COLO829 (cell line): ENCODE measurements at regions not wholly inside any gene's neighbourhood (a gene's known extent, or its start where the extent isn't known, plus 50 kb on each side); places are given as distances from the start of the nearest gene placed in this dataset.
A peak's percentile ranks its signal among the peaks of the same experiment; 100 is the strongest.
"Not testable (repeated sequence)": the region's sequence is repeated elsewhere in the genome, so short reads cannot be mapped to it uniquely, and the experiment has no call there.

Source experiments
- DNase-seq: peaks from one replicate; pipeline ENCODE4 v3.0.0; 2012; ENCODE audit warnings: low spot score

DNA sequence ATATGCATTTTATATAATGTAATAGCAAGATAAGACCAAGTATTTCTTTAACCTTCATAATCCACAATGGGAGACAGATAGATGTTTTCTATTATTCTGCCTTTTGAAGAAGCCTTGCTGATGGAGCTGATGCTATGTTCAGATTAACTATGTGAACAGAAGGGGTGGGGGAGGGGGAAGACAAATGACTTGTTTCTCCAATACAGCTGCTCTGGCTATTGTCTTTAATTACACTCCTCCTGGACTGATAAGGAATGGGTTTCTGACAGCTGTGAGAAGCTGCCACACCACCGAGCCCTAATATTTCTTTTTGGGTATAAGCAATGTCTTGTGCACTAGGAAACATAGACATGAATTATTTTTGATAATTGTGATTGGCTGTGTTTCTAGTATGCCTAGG lies 62.0 kb downstream of the CAVIN4 start:
- no peak for DNase-seq

DNA sequence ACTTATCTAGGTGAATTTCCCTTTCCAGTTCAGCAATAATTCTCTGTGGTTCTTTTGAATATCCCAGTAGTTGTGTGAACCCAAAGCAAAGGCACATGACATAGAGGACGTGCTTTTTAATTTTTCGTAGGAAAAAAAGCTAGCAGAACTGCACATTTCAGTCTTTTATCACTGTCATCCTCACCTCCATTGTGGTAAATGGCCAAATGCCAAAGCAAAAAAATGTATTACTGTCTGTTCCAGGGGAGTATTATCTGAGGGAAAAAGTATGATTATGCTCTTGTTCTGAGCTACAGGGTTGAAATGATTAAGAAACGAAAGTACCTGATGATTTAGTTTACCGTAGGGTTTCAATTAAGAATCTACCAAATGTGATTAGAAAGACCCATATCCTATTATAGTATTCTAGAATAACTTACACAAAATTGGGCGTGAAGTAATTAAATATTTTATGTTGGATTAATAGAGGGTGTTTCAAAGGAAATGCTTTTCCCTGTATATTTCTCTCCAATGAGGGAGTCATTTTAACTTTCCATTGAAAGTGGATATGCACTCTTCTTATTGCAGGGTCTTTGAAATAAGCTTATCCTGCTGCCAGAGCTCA lies 62.7 kb downstream of the CAVIN4 start:
- DNase-seq, result no peak

DNA sequence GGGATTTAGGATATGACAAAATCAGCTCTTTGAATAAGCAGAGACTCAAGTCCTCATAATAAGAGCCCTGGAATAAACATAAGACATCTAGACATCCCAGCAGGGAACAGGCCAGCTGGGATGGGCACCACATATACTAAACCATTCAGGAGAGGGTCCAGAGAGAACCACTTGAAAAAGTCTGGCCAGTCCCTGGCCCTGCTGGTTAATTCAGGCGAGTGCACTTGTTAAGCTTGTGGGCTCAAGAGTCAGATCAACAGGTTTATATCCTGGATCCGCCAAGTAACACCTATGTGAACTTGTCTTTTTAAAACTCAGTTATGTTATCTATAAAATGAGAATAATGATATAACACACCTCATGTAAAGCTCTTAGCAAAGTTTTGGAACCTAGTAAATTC lies 63.3 kb downstream of the CAVIN4 start:
- no peak for DNase-seq

DNA sequence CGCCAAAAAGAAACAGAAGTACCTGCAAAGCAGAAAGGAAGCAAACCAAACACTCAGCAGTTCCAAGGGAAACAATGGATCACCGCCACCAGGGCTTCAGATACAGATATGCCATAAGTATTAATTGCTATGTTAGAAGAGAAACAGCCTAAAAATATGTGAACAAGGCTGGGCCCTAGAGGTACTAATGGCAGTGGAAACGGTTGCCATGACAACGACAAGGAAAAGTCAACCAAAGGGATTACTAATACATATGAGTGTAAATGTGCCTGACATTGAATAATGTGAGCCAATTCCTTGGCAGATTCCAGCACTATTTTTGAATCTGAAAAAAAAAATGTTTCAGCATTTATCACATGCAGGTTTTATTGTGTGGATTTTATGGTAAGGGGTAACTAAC lies 75.0 kb downstream of the CAVIN4 start:
- no peak for DNase-seq

DNA sequence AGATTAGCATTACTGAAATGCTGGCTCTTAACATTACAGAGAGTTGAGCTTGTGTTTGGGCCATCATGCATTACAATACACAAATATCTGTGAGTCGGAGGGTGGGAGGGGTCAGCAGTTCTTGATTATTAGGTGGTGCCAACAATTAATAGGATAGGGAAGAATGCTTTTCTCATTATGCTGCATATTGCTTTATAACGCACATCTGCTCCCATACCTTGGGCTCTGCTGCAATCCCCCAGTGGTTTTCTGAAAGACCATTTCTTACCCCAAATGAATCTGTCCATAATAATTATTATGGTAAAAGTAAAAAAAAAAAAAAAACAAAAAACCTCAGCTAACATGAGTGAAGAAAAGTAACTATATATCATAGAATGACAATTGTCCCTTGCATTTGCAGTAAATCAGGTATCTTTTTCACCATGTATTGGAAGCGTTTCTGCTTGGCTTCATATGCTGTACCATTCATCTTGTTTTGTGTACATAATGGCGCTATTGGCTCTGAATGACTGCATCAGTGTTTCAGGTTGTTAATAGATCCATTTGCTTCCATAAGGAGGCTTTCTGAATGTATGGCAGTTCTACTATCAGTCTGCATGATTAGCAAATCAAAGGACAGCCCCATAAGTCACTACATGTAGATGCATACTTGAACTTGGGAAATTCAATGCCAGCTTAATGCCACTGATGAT lies 75.9 kb downstream of the CAVIN4 start:
- DNase-seq, result no peak

DNA sequence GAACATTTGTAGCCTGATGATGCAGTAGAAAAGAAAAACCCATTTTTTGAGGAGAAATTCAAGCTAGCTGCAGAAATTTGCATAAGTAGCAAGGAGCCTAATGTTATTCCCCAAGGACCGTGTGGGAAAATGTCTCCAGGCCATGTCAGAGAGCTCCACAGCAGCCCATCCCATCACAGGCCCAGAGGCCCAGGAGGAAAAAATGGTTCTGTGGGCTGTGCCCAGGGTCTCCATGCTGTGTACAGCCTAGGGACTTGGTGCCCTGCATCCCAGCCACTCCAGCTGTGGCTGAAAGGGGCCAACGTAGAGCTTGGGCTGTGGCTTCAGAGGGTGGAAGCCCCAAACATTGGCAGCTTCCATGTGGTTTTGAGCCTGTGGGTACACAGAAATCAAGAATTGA lies 79.0 kb downstream of the CAVIN4 start:
- not testable (repeated sequence) for DNase-seq

DNA sequence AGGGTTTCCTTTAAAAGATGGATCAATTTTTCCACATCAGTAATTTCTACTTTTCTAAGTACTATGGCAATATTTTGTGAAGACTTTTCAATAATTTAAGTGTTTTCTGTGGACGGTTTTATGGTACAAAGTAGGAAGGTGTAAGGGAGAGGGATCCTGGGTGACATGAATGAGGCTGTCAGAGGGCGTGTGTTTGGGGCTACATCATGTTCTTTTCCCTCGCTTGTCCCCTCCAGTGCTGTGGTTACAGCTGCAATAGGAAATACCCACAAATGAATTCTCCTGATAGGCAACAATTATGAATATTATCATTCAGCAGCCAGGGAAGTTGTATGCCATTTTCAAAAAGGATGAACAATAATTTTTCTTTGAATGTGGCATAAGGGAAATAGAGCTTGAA lies 83.8 kb downstream of the CAVIN4 start:
- no peak for DNase-seq

DNA sequence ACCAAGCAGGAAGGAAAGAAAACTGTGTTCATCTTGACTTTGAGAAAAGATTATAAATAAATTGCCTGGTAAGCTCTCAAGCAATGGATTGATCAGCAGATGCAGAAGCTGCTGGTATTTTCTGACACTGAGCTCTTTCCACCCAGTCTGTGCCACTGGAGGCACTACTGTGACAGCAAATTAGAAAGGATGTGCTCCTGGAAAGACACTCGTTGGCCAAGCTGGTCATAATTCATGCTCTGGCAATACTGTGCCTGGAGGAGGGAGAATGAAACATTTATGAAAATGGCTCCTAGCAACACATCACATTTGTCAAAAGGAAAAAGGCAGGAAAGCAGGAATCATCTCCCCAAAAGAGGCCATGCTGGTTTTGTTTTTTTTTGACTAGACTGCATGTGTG lies 84.2 kb downstream of the CAVIN4 start:
- DNase-seq, result no peak

DNA sequence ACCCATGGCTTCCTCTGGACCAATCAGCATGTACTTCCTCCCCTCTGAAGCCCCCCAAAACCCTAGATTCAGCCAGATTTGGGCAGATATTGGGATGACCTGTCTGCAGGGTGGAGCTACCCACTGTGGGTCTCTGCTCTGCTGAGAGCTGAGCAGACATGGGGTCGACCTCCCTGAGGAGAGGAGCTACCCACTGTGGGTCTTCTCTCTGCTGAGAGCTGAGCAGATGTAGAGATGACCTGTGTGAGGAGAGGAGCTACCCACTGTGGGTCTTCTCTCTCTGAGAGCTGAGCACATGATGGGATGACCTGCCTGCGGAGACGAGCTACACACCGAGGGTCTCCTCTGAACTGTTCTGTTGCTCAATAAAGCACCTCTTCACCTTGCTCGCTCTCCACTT lies 89.6 kb downstream of the CAVIN4 start:
- DNase-seq, result no peak

DNA sequence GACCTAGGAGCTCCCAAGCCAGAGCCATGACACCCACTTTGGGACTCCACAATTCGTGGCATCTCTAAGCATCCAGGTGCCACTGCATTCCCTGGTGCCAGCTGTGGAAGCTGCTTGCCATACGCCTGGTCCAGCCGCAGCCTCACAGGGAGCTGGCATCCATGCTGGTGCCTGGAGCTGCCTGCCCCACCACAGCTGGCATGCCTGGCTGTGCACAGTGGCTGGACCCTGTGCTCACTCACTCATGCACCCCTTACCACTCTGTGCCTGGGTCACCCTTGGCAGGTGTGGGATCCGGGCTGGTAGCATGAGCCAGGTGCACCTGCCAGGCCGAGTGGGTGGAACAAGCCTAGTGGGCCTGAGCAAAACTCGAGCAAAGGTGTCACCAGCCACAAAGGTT lies 90.1 kb downstream of the CAVIN4 start:
- no peak for DNase-seq

DNA sequence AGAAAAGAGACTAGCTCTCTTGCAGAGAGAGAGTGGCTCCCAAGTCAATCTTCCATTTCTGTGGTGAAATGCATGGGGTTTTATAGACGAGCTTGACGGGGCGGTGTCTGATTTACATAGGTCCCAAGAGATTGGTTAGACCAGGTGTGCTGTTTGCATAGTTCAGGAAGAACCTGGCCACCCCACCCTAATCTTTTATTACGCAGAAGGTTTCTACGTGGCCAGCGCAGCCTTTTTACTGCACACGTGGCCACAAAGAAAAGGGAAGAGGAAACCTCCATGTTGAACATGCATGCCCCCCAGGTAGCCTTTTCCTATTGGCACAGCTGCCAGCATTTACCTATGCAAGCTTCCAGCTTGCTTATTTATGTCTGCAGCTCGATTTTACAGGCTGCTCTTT lies 92.1 kb downstream of the CAVIN4 start:
- no peak for DNase-seq

DNA sequence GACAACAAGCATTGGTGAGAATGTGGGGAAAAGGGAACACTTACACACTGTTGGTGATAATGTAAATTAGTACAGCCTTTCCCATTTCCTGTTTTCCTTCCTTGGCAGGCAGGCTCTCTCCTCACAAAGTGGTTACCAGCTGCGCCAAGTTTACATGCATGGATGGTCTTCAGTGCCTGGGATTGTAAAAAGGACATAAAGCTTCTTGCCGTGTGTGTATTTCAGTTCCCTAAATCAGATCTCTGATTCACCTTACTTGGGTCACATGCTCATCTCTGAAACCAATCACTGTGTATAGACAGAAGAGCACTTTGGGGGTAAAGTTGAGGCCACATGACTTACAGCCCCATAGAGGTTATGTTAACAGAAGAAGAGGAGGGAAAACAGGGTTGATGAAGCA lies 92.8 kb downstream of the CAVIN4 start:
- DNase-seq, result no peak

DNA sequence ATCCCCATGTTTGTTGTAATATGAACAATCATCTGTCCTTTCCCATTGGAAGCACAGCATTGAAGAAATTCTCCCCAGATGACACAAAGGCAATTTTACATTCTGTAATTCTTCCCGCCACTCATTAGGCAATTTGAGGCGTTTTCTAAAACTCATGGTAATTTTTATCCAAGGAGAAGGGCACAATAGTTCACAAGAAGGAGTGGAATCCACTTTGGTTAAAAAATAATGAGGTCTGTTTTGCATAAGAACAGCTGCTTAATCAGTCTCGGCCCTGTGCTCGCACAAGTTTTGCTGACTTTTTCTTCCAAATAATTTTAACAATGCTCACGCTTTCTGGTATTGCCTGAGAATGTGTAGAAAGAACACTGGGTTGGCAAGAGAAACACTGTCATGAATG lies 94.0 kb downstream of the CAVIN4 start:
- no peak for DNase-seq

DNA sequence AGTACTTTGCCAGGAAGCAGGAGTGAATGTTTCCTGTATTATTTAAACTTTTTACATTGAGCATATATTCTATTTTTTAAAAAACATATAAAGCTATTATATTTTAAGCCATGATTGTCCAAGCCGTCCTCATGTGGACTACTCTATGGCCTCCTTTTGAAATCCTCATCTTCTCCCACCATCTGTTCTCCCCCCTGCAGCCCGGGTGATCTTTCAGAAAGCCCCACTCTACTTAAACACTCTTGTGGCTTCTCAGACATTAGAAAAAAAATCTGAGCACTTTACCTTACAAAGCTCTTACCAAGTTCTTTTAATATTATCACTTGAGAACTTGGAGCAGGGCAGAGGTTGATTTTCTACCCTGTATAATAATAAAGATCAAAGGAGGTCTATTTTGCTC lies 95.4 kb downstream of the CAVIN4 start:
- no peak for DNase-seq

DNA sequence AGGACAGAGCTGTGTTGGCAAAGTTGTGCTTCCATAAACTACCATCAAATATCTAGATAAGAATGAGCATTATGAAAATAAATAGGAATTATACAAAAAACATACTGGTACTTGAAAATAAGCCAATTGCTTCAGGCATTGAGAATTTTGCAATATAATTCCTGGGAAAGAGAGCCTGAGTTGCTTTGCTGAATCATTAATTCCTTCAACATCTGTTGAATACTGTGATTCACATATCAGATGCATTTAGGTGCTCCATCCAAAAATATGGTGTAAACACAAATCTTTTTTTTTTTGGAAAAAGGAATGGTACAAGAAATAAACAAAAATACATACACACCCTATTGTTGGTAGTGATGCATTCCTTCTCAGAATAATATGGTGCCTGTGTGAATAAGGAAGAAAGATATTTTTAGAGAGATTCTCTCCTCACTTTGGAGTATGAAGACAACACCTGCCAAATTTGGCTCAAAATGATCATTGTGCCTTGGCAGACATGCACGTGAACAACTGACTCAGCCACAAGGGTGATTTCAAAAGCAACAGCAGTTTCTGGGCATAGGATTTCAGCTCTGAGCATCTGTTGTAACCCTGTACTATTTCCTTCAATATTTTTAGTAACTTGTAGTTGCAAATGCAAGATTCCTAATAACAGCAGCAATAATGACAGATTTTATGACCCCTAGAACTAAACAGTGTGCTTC lies 96.7 kb downstream of the CAVIN4 start:
- DNase-seq, result no peak

DNA sequence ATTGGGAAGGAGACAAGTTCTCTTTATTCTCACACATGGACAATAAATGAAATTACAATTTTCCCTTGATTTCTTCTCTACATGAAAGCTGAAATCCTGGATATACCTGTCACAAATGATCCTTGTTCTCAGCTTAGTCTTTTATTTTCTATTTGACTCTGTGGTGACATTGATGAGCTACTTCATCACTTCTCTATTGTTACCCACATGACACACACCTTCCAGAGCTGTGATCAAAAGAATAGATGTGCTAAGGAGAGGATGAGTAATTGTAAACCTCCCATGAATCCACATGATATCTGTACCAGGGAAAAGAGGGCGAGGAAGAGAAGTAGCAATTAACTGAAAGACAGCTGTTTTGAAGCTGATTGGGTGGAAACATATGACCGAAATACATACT lies 102.0 kb downstream of the CAVIN4 start:
- no peak for DNase-seq

DNA sequence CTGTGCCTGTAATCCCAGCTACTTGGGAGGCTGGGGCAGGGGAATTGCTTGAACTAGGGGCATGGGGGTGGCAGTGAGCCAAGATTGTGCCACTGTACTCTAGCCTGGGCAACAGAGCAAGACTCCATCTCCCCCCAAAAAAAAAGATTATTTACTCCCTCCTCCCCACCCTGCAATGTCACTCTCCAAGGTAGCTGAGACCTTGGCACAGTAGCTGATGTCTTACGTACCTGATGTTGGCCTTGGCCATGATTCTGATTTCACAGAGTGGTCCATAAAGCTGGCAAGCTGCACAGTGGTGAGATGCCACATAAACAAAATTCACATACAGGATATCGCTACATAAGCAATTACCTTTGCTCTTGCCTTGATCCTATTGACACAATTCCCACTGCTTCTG lies 108.5 kb downstream of the CAVIN4 start:
- DNase-seq, result no peak

DNA sequence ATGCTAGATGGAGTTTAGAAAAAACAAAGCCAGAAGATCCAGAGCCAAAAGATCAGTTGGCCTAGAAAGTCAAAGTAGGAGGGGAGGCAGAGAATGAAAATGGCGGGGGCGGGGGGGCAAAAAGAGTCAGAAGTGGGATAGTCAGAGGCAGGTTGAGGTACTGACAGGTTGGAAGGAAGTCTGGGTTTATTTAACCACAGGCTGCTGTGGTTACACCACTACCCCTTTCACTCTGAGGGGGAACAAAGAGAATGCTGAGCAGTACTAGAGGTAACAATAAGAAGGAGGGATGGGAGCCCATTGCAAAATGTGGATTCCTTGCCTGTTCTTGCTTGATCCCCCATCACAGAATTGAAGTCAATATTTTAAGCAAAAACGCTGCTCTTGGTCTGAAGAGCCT lies 111.8 kb downstream of the CAVIN4 start:
- no peak for DNase-seq

DNA sequence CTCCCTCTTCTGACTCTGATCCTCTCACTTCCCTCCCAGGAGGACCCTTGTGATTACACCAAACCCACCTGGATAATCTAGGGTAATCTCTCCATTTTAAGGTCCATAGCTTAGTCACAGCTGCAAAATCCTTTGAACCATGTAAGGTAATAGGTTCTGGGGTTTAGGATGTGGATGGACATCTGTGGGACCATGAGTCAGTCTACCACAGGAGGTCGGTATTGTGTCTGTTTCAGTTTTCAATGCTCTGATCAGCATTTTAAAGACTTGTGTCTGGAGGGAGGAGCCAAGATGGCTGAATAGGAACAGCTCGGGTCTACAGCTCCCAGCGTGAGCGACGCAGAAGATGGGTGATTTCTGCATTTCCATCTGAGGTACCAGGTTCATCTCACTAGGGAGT lies 112.6 kb downstream of the CAVIN4 start:
- no peak for DNase-seq

DNA sequence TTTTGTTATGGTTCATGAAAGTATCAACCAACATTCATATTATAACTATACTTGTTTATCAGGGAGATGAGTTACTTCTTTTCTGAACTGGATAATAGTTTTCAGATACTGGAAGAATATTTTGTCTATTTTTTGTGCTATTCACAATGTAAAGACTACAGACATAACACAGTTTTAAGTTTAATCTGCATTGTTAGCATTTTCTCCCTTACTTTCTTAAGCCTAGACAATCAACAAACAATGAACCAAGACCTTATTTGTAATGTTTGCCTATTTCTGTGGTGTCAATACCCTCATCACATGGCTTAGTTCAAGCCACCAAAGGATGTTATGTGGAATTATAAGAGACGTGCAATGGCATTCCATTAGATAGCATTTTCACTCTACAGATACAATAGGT lies 119.5 kb downstream of the CAVIN4 start:
- no peak for DNase-seq

DNA sequence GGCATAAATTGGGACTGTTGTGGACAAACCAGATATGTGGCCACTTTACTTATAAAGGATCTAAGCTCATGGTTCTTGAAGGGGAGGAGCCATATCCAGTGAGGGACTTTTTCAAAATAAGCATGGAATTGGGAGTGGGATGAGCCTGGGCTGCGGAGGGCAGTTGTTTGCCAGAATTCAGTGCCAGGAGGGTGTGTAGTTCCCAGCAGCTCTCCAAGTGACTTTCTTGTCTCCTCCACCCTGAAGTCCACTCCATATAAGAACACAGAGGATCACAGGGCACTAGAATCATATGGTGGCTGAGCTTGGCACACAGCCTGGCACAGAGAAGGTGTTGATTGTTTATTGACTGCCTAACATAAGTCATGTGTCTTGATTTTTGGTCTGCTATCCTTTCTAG lies 121.1 kb downstream of the CAVIN4 start:
- DNase-seq, result no peak

DNA sequence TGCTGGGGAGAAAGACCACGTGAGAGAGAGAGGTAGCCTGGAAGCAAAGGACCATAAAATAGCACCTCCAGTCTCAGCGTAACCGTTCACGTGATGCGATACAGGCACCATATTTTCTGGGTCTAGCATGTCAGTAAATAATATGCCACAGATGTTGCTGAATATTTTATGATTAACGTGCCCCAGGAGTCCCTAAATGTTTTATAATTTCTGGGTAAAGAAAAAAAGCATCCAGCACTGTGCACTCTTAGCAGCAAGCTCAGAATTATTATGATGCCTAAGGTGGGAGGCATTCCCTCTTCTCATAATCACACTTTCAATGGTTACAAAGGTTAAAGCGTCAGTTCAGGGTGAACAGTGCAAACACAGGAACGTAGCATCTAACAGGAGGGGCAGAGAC lies 121.8 kb downstream of the CAVIN4 start:
- no peak for DNase-seq

DNA sequence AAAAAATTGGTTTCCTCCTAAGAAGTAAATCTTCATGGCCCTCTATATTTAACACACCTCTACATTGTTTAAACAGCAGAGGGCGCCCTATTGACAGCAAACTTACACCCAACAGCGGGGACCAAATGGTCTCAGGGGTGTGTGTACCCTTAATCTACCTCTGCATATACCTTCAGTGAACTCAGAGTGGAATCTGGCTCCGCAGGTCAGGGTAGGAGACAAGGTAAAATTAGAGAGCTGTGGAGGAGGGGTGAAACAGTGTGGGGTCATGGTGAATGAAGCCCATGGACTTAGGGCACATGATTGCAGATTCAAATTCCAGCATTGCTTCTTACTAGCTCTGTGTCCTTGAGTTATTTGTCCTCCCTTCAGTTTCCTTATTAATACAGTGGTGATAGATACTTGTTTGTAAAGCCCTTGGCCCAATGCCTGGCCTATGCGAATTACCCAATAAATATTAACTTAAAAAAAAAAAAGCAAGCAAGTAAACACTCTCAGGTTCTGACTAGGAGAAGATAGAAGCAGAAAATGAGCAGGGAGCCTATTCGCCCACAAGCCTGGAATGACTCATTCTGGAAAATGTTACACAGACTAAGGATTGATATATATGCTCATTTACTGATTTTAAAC lies 122.9 kb downstream of the CAVIN4 start:
- DNase-seq, result peak; percentile 42
